ENCODE measurements at regions not wholly inside any gene's neighbourhood (a gene's known extent, or its start where the extent isn't known, plus 50 kb on each side); places are given as distances from the start of the nearest gene placed in this dataset.

- no peak for TF ChIP-seq JUNB (IDR thresholded peaks at IDR 0.05; ENCODE audit: unreplicated experiment)
- TF ChIP-seq EZH2 (IDR thresholded peaks at IDR 0.05; ENCODE audit: low read depth, unreplicated experiment) = no peak
- TF ChIP-seq, protein P1, sequence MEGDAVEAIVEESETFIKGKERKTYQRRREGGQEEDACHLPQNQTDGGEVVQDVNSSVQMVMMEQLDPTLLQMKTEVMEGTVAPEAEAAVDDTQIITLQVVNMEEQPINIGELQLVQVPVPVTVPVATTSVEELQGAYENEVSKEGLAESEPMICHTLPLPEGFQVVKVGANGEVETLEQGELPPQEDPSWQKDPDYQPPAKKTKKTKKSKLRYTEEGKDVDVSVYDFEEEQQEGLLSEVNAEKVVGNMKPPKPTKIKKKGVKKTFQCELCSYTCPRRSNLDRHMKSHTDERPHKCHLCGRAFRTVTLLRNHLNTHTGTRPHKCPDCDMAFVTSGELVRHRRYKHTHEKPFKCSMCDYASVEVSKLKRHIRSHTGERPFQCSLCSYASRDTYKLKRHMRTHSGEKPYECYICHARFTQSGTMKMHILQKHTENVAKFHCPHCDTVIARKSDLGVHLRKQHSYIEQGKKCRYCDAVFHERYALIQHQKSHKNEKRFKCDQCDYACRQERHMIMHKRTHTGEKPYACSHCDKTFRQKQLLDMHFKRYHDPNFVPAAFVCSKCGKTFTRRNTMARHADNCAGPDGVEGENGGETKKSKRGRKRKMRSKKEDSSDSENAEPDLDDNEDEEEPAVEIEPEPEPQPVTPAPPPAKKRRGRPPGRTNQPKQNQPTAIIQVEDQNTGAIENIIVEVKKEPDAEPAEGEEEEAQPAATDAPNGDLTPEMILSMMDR (conservative IDR thresholded peaks at IDR 0.05; ENCODE audit: low read depth in 2 of 2) = no peak
- TF ChIP-seq EZH2phosphoT487 (IDR thresholded peaks at IDR 0.05; ENCODE audit: unreplicated experiment) = no peak
- no peak for TF ChIP-seq POLR2AphosphoS5 (IDR thresholded peaks at IDR 0.05; ENCODE audit: low read depth)
- TF ChIP-seq, protein P2, sequence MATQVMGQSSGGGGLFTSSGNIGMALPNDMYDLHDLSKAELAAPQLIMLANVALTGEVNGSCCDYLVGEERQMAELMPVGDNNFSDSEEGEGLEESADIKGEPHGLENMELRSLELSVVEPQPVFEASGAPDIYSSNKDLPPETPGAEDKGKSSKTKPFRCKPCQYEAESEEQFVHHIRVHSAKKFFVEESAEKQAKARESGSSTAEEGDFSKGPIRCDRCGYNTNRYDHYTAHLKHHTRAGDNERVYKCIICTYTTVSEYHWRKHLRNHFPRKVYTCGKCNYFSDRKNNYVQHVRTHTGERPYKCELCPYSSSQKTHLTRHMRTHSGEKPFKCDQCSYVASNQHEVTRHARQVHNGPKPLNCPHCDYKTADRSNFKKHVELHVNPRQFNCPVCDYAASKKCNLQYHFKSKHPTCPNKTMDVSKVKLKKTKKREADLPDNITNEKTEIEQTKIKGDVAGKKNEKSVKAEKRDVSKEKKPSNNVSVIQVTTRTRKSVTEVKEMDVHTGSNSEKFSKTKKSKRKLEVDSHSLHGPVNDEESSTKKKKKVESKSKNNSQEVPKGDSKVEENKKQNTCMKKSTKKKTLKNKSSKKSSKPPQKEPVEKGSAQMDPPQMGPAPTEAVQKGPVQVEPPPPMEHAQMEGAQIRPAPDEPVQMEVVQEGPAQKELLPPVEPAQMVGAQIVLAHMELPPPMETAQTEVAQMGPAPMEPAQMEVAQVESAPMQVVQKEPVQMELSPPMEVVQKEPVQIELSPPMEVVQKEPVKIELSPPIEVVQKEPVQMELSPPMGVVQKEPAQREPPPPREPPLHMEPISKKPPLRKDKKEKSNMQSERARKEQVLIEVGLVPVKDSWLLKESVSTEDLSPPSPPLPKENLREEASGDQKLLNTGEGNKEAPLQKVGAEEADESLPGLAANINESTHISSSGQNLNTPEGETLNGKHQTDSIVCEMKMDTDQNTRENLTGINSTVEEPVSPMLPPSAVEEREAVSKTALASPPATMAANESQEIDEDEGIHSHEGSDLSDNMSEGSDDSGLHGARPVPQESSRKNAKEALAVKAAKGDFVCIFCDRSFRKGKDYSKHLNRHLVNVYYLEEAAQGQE (IDR thresholded peaks at IDR 0.05; ENCODE audit: unreplicated experiment) = no peak
- no peak for TF ChIP-seq CREB1 (CRISPR knock-in tag; IDR thresholded peaks at IDR 0.05; ENCODE audit: low read depth)
- TF ChIP-seq STAT1 (IDR thresholded peaks at IDR 0.05; ENCODE audit: unreplicated experiment) = no peak
- TF ChIP-seq, protein P3, sequence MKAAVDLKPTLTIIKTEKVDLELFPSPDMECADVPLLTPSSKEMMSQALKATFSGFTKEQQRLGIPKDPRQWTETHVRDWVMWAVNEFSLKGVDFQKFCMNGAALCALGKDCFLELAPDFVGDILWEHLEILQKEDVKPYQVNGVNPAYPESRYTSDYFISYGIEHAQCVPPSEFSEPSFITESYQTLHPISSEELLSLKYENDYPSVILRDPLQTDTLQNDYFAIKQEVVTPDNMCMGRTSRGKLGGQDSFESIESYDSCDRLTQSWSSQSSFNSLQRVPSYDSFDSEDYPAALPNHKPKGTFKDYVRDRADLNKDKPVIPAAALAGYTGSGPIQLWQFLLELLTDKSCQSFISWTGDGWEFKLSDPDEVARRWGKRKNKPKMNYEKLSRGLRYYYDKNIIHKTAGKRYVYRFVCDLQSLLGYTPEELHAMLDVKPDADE (IDR thresholded peaks at IDR 0.05) = no peak
Observed at GRCh38 chr12:71036526-71036925, 116.0 kb upstream of the PTPRR start.
